Gastrocnemius medialis (tissue), 4 donors: ENCODE measurements at regions not wholly inside any gene's neighbourhood (a gene's known extent, or its start where the extent isn't known, plus 50 kb on each side); places are given as distances from the start of the nearest gene placed in this dataset.

Experiments
- ATAC-seq, 2 donors: fragments of 150-250 bp; one replicate each; pipeline ENCODE4 v1.9.1; 2016
- DNase-seq, 2 donors: peaks; one replicate each; pipeline ENCODE4 v3.0.0-alpha.2; 2019
- H3K27ac ChIP-seq, 4 donors: fragments of 200-600 bp; sonication (generic); 1 replicate in 1 of 4; 2 replicates in 3 of 4; pipeline ENCODE4 v1.5.1; 2016 to 2018; ENCODE audit warnings: mild to moderate bottlenecking in 2 of 4, moderate library complexity in 1 of 4
- H3K27me3 ChIP-seq, 3 donors: fragments of 200-600 bp; sonication (generic) in 2 of 3; 1 replicate in 1 of 3; 2 replicates in 2 of 3; pipeline versions ENCODE4 v1.5.1 to v1.6.0; 2016 to 2019; ENCODE audit warnings: mild to moderate bottlenecking in 1 of 3, moderate library complexity in 1 of 3
- H3K36me3 ChIP-seq, 2 donors: fragments of 200-600 bp; sonication (generic) in 1 of 2; one replicate each; pipeline ENCODE4 v1.5.1; 2017 to 2018
- H3K4me1 ChIP-seq, 2 donors: fragments of 200-600 bp; sonication (generic) in 1 of 2; one replicate each; pipeline ENCODE4 v1.5.1; 2016 to 2017; ENCODE audit warnings: mild to moderate bottlenecking in 2 of 2
- H3K4me3 ChIP-seq, 4 donors: fragments of 200-600 bp; sonication (generic) in 3 of 4; 1 replicate in 1 of 4; 2 replicates in 3 of 4; pipeline ENCODE4 v1.5.1; 2016 to 2019; ENCODE audit warnings: mild to moderate bottlenecking in 2 of 4
- H3K9me3 ChIP-seq, 3 donors: fragments of 200-600 bp; sonication (generic) in 2 of 3; 1 replicate in 1 of 3; 2 replicates in 2 of 3; pipeline ENCODE4 v1.5.1; 2016 to 2019
- POLR2A ChIP-seq, 2 donors: fragments of 450-650 bp; IDR thresholded peaks; one replicate each; pipeline ENCODE4 v1.6.1; 2017; ENCODE audit warnings: antibody characterized with exemption in 2 of 2, mild to moderate bottlenecking in 2 of 2, moderate library complexity in 2 of 2
- in situ Hi-C, 4 donors: fragments of 200-750 bp; cut with MboI; loops; one replicate each; pipeline versions ENCODE4 v1.15.0 to v1.8.0; 2017; ENCODE audit warnings: low sequenced_read_pairs in 4 of 4
- intact Hi-C: fragments of 100-400 bp; cut with DNase I; formaldehyde crosslinking; loops from one replicate; pipeline ENCODE4 v1.15.1; 2023; ENCODE audit warnings: low total_unique reads
- TF ChIP-seq, protein P1 (sequence below), 5 experiments: fragments of 450-650 bp in 3 of 5; fragments of 200-600 bp in 2 of 5; sonication (generic) in 2 of 5; IDR thresholded peaks in 4 of 5; conservative IDR thresholded peaks in 1 of 5; 1 replicate in 4 of 5; 2 replicates in 1 of 5; pipeline ENCODE4 v1.5.1; 2016 to 2019; ENCODE audit warnings: antibody characterized with exemption in 5 of 5, mild to moderate bottlenecking in 3 of 5, moderate library complexity in 3 of 5

- Histone ChIP-seq H3K4me3 (no peak overlapping the region), H3K36me3 (no peaks in the 10 kb centered on the region), H3K27ac (no peak overlapping the region), H3K9me3 (no peaks in the 10 kb centered on the region), H3K27me3 (no peaks in the 10 kb centered on the region), H3K4me1 (no peaks in the 10 kb centered on the region)
- no peak for TF ChIP-seq POLR2A (IDR thresholded peaks at IDR 0.05)
- TF ChIP-seq, protein P1, sequence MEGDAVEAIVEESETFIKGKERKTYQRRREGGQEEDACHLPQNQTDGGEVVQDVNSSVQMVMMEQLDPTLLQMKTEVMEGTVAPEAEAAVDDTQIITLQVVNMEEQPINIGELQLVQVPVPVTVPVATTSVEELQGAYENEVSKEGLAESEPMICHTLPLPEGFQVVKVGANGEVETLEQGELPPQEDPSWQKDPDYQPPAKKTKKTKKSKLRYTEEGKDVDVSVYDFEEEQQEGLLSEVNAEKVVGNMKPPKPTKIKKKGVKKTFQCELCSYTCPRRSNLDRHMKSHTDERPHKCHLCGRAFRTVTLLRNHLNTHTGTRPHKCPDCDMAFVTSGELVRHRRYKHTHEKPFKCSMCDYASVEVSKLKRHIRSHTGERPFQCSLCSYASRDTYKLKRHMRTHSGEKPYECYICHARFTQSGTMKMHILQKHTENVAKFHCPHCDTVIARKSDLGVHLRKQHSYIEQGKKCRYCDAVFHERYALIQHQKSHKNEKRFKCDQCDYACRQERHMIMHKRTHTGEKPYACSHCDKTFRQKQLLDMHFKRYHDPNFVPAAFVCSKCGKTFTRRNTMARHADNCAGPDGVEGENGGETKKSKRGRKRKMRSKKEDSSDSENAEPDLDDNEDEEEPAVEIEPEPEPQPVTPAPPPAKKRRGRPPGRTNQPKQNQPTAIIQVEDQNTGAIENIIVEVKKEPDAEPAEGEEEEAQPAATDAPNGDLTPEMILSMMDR (IDR thresholded peaks at IDR 0.05 in 4 of 5, conservative IDR thresholded peaks at IDR 0.05 in 1 of 5), result no peak
- intact Hi-C loops (no loop called here), in situ Hi-C loops (no loop called here)
- ATAC-seq (no peak), DNase-seq (no peak)
Measured at GRCh38 chr2:38153476-38154135, 77.7 kb upstream of the CYP1B1 start.

- ATAC-seq, result no peak
- Histone ChIP-seq H3K27ac (no peak overlapping the region), H3K9me3 (no peaks in the 10 kb centered on the region), H3K36me3 (no peaks in the 10 kb centered on the region), H3K27me3 (no peaks in the 10 kb centered on the region), H3K4me3 (no peak overlapping the region), H3K4me1 (no peaks in the 10 kb centered on the region)
- TF ChIP-seq, protein P1 (IDR thresholded peaks at IDR 0.05 in 4 of 5, conservative IDR thresholded peaks at IDR 0.05 in 1 of 5), result no peak
- no peak for TF ChIP-seq POLR2A (IDR thresholded peaks at IDR 0.05)
- intact Hi-C loops (no loop called here), in situ Hi-C loops (no loop called here)
- DNase-seq, result no peak
Measured at GRCh38 chr2:38152913-38153312, 77.0 kb upstream of the CYP1B1 start.

- TF ChIP-seq, protein P1 (IDR thresholded peaks at IDR 0.05 in 4 of 5, conservative IDR thresholded peaks at IDR 0.05 in 1 of 5), result no peak
- no peak for TF ChIP-seq POLR2A (IDR thresholded peaks at IDR 0.05)
- no peaks in the 10 kb centered on the region for H3K9me3 ChIP-seq
- in situ Hi-C loops, result no loop called here
Measured at GRCh38 chr2:38152035-38152434, 76.1 kb upstream of the CYP1B1 start.

DNA sequence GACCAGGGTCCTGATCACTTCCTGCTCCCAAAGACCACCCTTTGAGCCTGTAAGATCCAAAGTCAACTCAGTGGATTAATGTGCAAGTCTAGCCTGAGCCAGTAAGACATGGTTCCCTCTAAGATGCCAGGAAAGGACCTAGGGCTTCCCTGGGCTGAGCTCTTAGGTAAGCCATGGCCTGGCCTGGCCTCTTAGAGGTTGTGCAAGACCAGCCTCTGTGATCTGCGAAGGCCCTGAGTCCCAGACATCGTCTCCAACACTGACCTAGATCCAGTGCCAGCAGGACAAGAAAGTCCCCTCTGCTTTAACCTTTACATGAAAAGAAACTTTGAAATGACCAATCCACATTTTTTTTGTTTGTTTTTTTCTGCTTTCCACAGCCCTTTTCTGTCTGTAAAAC, 73.6 kb upstream of the CYP1B1 start:
- H3K27me3 ChIP-seq, result no peaks in the 10 kb centered on the region
- no peak overlapping the region for H3K4me3 ChIP-seq
- TF ChIP-seq, protein P1 (IDR thresholded peaks at IDR 0.05 in 4 of 5, conservative IDR thresholded peaks at IDR 0.05 in 1 of 5), result no peak
- no peak for TF ChIP-seq POLR2A (IDR thresholded peaks at IDR 0.05)
- no peaks in the 10 kb centered on the region for H3K9me3 ChIP-seq
- intact Hi-C loops (no loop called here), in situ Hi-C loops (no loop called here)
- H3K27ac ChIP-seq, result no peak overlapping the region
- H3K4me1 ChIP-seq, result no peaks in the 10 kb centered on the region
- DNase-seq (peak in 1 of 2 donors; percentile 53), ATAC-seq (peak in 1 of 2 donors; percentile 37)
- H3K36me3 ChIP-seq, result no peaks in the 10 kb centered on the region

More at GRCh38 chr2:38152035-38152434, 76.1 kb upstream of the CYP1B1 start:
- ATAC-seq, result no peak
- no peak for DNase-seq
- Histone ChIP-seq H3K36me3 (no peaks in the 10 kb centered on the region), H3K27ac (no peak overlapping the region), H3K4me1 (no peaks in the 10 kb centered on the region), H3K4me3 (no peak overlapping the region), H3K27me3 (no peaks in the 10 kb centered on the region)
- intact Hi-C loops, result no loop called here

DNA sequence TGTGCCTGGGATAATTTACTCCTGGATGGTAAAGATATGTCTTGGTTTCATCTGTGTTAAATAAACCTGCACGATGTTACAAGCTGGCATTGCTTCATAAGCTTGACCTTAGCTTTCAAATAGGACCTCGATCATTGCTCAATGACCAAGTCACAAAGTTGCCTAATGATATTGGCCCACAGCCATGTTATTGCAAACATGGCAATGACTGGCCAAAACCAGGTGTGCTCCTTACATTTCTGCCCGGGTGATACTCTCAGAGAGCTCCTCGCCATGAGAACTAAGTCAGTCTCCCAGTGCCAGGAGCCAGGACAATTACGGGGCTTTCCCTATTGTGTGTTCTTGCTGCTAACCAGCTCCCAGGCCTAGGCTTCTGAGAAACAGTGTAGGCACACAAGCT, 72.5 kb upstream of the CYP1B1 start:
- intact Hi-C loops (no loop called here), in situ Hi-C loops (no loop called here)
- TF ChIP-seq POLR2A (IDR thresholded peaks at IDR 0.05), result no peak
- TF ChIP-seq, protein P1 (IDR thresholded peaks at IDR 0.05 in 4 of 5, conservative IDR thresholded peaks at IDR 0.05 in 1 of 5), result no peak
- no peaks in the 10 kb centered on the region for H3K9me3 ChIP-seq
- no peaks in the 10 kb centered on the region for H3K27me3 ChIP-seq
- DNase-seq, result peak in 1 of 2 donors; percentile 46
- no peak overlapping the region for H3K4me3 ChIP-seq
- H3K27ac ChIP-seq, result no peak overlapping the region
- H3K36me3 ChIP-seq, result no peaks in the 10 kb centered on the region
- H3K4me1 ChIP-seq, result no peaks in the 10 kb centered on the region
- peak; percentile 58 to 77 for ATAC-seq
